HEK293T (cell line): ENCODE measurements at regions not wholly inside any gene's neighbourhood (a gene's known extent, or its start where the extent isn't known, plus 50 kb on each side); places are given as distances from the start of the nearest gene placed in this dataset.

Experiments used
- CTCF ChIA-PET: fragments of 350-600 bp; formaldehyde crosslinking; extraction: SDS; loops from one replicate; lab custom pipeline; 2021; ENCODE audit warnings: antibody characterized with exemption, inconsistent platforms; lab: Yijun Ruan, JAX
- POLR2A ChIA-PET: fragments of 350-600 bp; formaldehyde crosslinking; extraction: SDS; loops from one replicate; lab custom pipeline; 2020; ENCODE audit warnings: antibody characterized with exemption, inconsistent platforms; lab: Yijun Ruan, JAX
- DNase-seq: peaks from one replicate; pipeline ENCODE4 v3.0.0; 2012; ENCODE audit warnings: mixed read lengths; ENCODE audit errors: extremely low spot score
- ARNT ChIP-seq: fragments of 450-650 bp; IDR thresholded peaks from 2 replicates; pipeline ENCODE4 v1.6.1; 2017; ENCODE audit warnings: mild to moderate bottlenecking
- BHLHE40 ChIP-seq: fragments of 450-650 bp; IDR thresholded peaks from 2 replicates; pipeline ENCODE4 v1.6.1; 2016; ENCODE audit warnings: mild to moderate bottlenecking, moderate library complexity, borderline replicate concordance
- CTBP1 ChIP-seq: fragments of 450-650 bp; IDR thresholded peaks from 2 replicates; pipeline ENCODE4 v1.6.1; 2016; ENCODE audit warnings: borderline replicate concordance
- ELF4 ChIP-seq: fragments of 450-650 bp; IDR thresholded peaks from 2 replicates; pipeline ENCODE4 v1.6.1; 2017; ENCODE audit warnings: antibody characterized with exemption
- FOXA1 ChIP-seq: fragments of 450-650 bp; IDR thresholded peaks from 2 replicates; pipeline ENCODE4 v1.6.1; 2016; ENCODE audit warnings: mild to moderate bottlenecking
- FOXK2 ChIP-seq: fragments of 450-650 bp; IDR thresholded peaks from 2 replicates; pipeline ENCODE4 v1.6.1; 2016; ENCODE audit warnings: mild to moderate bottlenecking
- FOXM1 ChIP-seq: fragments of 450-650 bp; IDR thresholded peaks from 2 replicates; pipeline ENCODE4 v1.6.1; 2017; ENCODE audit warnings: mild to moderate bottlenecking, borderline replicate concordance
- HDGF ChIP-seq: fragments of 450-650 bp; IDR thresholded peaks from 2 replicates; pipeline ENCODE4 v1.6.1; 2017; ENCODE audit warnings: antibody characterized with exemption, borderline replicate concordance
- L3MBTL2 ChIP-seq: fragments of 450-650 bp; conservative IDR thresholded peaks from 2 replicates; pipeline ENCODE4 v1.6.1; 2016; ENCODE audit warnings: mild to moderate bottlenecking
- LEF1 ChIP-seq: fragments of 450-650 bp; IDR thresholded peaks from 2 replicates; pipeline ENCODE4 v1.6.1; 2017; ENCODE audit warnings: mild to moderate bottlenecking, borderline replicate concordance
- NFRKB ChIP-seq: fragments of 450-650 bp; IDR thresholded peaks from 2 replicates; pipeline ENCODE4 v1.6.1; 2016; ENCODE audit warnings: mild to moderate bottlenecking, moderate library complexity
- SP1 ChIP-seq: fragments of 450-650 bp; IDR thresholded peaks from 2 replicates; pipeline ENCODE4 v1.6.1; 2017
- SUZ12 ChIP-seq: fragments of 450-650 bp; IDR thresholded peaks from 2 replicates; pipeline ENCODE4 v1.6.1; 2016; ENCODE audit warnings: mild to moderate bottlenecking
- TARDBP ChIP-seq: fragments of 450-650 bp; IDR thresholded peaks from 2 replicates; pipeline ENCODE4 v1.6.1; 2016
- ZNF384 ChIP-seq: fragments of 450-650 bp; IDR thresholded peaks from 2 replicates; pipeline ENCODE4 v1.6.1; 2016
- TF ChIP-seq, protein P1 (sequence below): fragments of 450-650 bp; IDR thresholded peaks from 2 replicates; pipeline ENCODE4 v1.6.1; 2016

DNA sequence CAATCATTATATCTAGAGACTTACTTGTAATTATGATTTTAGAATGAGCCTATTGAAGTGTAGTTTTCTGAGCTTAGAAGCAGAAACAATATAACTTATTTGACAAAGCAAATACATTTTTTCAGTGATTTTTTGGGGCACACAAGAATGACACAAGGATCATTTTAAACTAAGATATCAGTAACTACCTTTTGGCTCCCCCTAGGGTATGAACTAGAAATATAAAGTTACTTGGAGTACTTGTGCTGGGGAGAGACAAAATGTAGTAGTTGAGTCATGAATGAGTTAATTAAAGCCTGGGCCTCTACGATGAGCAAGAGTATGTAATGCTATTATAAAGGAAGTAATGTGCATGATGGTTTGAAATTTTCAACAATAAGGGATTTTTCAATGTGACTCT, 1244.1 kb upstream of the ACO1 start:
- ChIA-PET POLR2A (no interaction called here), CTCF (interaction anchor here (0.7 kb wide), 1 partner anchor 13 kb away, joined by 3 read pairs; no protein-coding TSS in a partner anchor)
- DNase-seq, result no peak
- no peak for TF ChIP-seq BHLHE40
- no peak for TF ChIP-seq FOXK2
- TF ChIP-seq FOXA1, result no peak
- TF ChIP-seq CTBP1, result no peak

DNA sequence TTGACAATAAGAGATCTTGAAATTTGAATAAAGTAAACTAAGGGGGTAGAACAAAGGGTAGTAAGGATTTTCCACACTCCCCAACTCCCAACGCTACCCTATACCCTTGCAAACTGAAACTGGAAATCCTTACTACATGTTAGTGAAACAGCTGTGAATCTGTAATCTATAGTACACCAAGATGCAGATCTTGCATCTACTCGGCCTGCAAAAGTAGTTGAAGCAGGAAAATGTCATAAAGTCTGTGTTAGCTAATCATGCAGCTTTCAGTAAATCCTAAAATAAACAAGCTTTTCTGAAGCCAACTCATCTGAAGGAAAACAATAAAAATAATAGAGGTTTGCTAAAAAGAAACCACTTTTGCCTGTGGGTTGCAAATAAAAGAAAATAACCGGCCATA, 1242.0 kb upstream of the ACO1 start:
- CTCF ChIA-PET, result no interaction called here
- DNase-seq, result no peak
- TF ChIP-seq HDGF (no peak), FOXK2 (no peak), LEF1 (no peak), FOXA1 (no peak)
- POLR2A ChIA-PET, result no interaction called here

DNA sequence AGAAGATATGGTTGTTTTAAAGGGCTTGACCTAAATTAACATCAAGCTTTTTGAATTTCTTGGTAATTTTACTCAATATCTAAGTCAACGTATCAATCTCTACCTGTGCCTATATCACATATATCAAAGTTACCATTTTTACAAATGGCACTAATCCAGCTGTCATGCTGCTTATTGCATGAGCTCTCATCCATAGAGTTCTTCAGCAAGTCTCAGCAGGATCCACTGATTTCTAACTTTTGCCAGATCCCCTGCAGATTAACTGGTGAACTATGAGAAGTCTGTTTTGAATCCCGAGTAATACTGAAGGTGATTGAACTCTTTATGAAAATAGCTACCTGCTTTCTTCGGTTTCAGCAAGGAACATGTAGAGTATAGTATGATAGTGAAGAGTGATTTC, 1239.8 kb upstream of the ACO1 start:
- ChIA-PET POLR2A (no interaction called here), CTCF (no interaction called here)
- TF ChIP-seq FOXK2 (no peak), ZNF384 (no peak), SUZ12 (no peak), NFRKB (no peak), TARDBP (no peak), FOXA1 (no peak), FOXM1 (no peak), LEF1 (no peak), ELF4 (no peak)
- no peak for DNase-seq

DNA sequence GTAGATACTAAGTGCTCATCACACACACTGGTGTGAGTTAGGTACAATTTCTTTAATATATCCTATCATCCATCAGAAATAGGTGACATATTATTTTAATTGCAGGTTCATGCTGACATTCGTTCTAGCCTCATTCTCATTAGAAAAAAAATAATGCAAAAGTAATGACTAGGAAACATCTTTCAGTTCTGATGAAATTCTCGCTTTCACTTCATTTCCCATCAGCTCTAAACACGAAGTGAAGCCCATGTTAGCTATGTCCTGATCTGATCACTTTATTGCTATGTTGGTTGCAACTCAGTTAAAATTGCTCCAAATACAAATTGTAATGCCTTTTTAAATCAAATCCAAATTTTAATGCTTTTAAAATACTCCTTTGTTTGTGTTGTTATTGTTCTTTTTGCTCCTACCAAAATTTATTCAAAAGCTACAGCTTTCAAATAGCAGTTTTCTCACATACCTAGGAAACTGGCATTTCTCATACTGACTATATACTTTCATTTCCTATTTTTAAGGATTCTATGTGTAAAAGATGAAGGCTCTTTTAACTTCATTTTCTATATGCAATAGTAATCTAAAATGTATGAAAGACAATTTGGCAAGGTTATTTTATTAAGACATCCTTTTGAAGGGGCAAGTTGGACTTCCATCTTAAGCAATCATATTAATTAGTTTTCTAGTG, 1237.8 kb upstream of the ACO1 start:
- DNase-seq, result no peak
- ChIA-PET POLR2A (no interaction called here), CTCF (no interaction called here)
- no peak for TF ChIP-seq FOXA1
- no peak for TF ChIP-seq SP1
- no peak for TF ChIP-seq ARNT

DNA sequence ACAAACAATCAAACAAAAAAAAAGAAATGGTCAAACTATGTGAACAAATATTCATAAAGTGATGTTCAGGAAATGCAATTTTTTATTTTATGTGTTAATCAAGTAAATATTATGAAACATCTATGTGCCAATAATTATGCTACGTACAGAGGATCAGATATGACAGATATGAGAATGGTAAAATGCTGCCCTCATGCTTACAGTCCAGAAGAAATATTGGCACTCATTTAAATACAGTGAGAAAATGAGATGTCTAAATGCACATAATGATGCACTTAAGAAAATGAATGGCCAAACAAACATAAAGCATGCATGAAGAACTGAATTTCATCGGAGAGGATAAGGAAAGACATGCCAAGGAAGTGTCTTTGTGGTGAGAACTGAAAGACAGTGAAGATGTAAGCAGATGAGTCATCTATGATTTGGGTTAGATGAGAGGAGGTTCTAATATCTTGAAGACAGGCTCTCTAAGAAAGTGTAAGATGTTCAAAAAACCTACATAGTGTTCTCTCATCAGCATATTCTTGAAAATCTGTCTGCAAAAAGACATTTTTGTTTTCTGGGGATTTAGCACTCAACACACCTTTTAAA, 1231.1 kb upstream of the ACO1 start:
- CTCF ChIA-PET, result no interaction called here
- POLR2A ChIA-PET, result no interaction called here
- DNase-seq, result no peak
- TF ChIP-seq FOXK2 (no peak), FOXM1 (no peak), ELF4 (no peak), ZNF384 (no peak), ARNT (no peak), L3MBTL2 (no peak), BHLHE40 (no peak), SP1 (no peak), FOXA1 (no peak), CTBP1 (no peak), HDGF (no peak), NFRKB (no peak), LEF1 (no peak), TARDBP (no peak), SUZ12 (no peak)
- TF ChIP-seq, protein P1, sequence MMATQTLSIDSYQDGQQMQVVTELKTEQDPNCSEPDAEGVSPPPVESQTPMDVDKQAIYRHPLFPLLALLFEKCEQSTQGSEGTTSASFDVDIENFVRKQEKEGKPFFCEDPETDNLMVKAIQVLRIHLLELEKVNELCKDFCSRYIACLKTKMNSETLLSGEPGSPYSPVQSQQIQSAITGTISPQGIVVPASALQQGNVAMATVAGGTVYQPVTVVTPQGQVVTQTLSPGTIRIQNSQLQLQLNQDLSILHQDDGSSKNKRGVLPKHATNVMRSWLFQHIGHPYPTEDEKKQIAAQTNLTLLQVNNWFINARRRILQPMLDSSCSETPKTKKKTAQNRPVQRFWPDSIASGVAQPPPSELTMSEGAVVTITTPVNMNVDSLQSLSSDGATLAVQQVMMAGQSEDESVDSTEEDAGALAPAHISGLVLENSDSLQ, result no peak

DNA sequence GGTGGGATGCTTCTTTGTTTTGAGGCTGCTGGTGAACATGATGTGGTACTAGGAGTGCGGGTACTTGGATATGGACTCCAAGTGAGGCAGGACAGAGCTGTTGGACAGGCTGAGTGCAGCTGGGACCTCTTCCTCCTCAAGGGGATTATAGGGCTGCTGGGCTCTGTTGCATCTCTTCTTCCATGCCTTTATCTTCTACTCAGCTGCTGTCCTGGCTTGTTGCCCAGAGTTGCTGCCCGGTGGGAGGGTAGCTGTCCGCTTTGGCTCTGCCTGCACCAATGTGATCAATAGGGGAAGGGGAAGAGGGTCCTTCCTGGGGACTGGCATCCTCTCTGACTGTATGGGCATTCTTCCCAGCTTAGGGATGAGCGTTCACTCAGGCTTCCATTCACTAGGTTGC, 1217.9 kb upstream of the ACO1 start:
- ChIA-PET CTCF (no interaction called here), POLR2A (no interaction called here)
- TF ChIP-seq HDGF (no peak), FOXM1 (no peak)
- no peak for DNase-seq

DNA sequence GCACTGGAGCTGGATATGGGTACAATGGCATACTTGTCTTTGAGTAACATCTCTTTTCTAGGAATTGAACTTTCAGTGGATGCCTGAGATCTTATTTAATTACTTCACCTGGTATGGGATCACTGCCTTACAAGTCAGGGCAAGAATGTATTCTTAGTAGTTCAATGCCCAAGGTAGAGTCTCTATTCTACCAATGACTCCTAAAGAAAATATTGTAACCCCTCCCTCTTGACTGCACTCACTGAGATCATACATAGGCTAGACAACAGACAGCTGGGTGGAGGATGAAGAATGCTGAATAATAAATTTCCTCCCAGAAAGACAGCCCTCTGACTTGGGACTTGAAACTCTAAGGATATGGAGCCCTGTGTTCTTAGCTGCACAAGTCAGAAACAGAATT, 1216.3 kb upstream of the ACO1 start:
- CTCF ChIA-PET, result no interaction called here
- DNase-seq, result no peak
- TF ChIP-seq L3MBTL2, result no peak
- no peak for TF ChIP-seq SUZ12
- TF ChIP-seq, protein P1, result no peak
- POLR2A ChIA-PET, result no interaction called here

DNA sequence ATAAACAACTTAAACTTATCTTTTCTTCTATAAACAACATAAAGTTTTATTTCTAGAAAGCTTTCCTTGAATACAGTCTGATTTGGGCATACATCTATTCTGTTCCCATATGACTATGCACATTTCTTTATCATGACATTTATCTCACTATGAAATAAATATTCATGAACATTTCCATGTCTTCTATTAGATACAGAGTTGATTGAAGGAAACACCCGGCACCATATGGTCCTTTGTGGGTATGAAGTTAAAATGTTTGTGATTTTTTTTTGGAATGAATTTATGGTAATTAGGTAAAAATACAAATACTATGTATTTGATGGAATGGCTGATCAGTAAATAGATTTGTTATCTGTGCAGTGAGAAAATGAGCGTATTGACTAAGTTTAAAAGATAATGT, 1209.8 kb upstream of the ACO1 start:
- TF ChIP-seq ARNT (no peak), FOXA1 (no peak), HDGF (no peak), ELF4 (no peak), TARDBP (no peak), NFRKB (no peak), BHLHE40 (no peak), FOXK2 (no peak)
- ChIA-PET CTCF (no interaction called here), POLR2A (no interaction called here)
- DNase-seq, result no peak
